ENCODE measurements at regions not wholly inside any gene's neighbourhood (a gene's known extent, or its start where the extent isn't known, plus 50 kb on each side); places are given as distances from the start of the nearest gene placed in this dataset.

DNA sequence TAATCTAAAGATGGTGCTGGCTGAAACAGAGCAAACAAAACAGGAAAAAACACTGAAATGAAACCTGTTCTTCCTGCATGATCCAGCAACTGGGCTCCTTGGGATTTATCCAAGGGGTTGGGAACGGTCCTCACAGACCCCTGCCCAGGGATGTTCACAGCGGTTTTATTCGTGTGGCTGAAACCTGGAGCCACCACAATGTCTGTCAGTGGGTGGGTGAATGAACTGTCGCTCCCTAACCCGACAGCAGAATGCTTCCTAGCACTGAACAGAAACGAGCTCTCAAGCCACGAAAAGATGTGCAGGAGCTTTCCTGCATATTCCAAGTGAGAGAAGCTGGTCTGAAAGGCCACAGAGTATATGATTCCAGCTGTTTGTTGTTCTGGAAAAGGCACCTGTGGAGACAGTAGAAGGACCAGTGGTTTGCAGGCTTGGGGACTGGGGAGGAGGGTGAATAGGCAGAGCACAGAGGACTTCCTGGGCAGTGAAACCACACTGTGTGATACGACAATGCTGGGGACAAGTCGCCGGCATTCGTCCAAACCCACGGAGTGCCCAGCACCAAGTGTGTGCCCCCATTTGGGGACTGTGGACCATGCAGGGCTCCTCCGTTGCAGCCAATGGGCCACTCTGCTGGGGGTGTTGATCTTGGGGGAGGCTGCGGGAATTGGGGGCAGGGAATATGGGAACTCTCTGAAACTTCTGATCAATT is 73.9 kb downstream of the TEX29 start:
- TF ChIP-seq, protein P1, sequence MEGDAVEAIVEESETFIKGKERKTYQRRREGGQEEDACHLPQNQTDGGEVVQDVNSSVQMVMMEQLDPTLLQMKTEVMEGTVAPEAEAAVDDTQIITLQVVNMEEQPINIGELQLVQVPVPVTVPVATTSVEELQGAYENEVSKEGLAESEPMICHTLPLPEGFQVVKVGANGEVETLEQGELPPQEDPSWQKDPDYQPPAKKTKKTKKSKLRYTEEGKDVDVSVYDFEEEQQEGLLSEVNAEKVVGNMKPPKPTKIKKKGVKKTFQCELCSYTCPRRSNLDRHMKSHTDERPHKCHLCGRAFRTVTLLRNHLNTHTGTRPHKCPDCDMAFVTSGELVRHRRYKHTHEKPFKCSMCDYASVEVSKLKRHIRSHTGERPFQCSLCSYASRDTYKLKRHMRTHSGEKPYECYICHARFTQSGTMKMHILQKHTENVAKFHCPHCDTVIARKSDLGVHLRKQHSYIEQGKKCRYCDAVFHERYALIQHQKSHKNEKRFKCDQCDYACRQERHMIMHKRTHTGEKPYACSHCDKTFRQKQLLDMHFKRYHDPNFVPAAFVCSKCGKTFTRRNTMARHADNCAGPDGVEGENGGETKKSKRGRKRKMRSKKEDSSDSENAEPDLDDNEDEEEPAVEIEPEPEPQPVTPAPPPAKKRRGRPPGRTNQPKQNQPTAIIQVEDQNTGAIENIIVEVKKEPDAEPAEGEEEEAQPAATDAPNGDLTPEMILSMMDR (IDR thresholded peaks at IDR 0.05 in 8 of 11, conservative IDR thresholded peaks at IDR 0.05 in 3 of 11), result no peak
- TF ChIP-seq POLR2AphosphoS5 (IDR thresholded peaks at IDR 0.05) (no peak), POLR2A (IDR thresholded peaks at IDR 0.05) (no peak)
- Histone ChIP-seq H3K27me3 (replicated peaks in 1 of 7) (peaks cover 0 to 4% (median 0%) of the 10 kb centered on the region in 7 donors), H3K4me1 (no peaks in the 10 kb centered on the region), H3K9me3 (no peaks in the 10 kb centered on the region), H3K36me3 (no peaks in the 10 kb centered on the region), H3K4me3 (no peak overlapping the region), H3K27ac (no peak overlapping the region)
- WGBS, 5 donors, result 83 to 87% (median 83%) methylated on average over 14 of the region's 14 CpGs
- peak; percentile 61 for DNase-seq
- intact Hi-C loops (cut with DNase I; ENCODE audit: low total_unique reads), result no loop called here

DNA sequence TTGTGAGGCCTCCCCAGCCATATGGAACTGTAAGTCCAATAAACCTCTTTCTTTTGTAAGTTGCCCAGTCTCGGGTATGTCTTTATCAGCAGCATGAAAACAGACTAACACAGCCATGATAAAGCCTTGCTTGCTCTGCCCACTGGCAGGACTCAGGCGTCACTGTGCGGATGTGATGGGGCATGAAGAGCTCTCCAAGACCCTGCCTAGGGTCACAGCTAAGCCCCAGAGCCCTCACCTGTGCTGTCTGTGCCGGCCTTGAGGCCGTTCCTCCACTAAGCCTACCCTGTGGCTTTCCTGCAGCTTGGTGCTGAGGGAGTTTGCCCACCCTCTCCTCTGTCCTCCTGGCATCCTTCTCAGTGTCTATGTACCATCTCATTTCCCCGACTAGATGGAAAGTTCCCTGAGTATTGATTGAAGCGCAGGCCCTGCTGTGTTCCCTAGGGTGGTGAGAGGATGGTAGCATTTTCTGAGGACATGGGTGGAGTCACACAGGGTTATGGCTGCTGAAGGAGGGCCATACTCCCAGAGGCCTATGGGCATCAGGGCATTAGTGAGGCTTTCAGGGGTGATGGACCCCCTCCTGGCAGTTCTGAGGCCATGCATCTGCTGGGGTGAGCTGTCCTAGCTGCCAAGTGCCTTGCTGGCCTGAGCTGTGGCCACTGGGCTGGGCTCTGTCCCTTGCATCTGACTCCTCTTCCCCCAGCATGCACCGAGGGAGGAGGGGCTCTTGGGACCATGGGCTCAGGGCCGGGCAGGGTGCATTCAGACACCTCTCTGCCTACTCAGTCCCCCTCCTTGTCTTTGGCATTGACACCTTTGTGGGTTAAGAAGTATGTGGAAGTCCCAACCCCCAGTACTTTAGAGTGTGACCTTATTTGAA is 75.3 kb downstream of the TEX29 start:
- intact Hi-C loops (cut with DNase I; ENCODE audit: low total_unique reads), result no loop called here
- peak; percentile 43 for DNase-seq
- no peak overlapping the region for H3K27ac ChIP-seq
- H3K4me3 ChIP-seq, result no peak overlapping the region
- TF ChIP-seq POLR2A (IDR thresholded peaks at IDR 0.05) (no peak), POLR2AphosphoS5 (IDR thresholded peaks at IDR 0.05) (no peak)
- TF ChIP-seq, protein P1 (IDR thresholded peaks at IDR 0.05 in 8 of 11, conservative IDR thresholded peaks at IDR 0.05 in 3 of 11), result no peak
- no peaks in the 10 kb centered on the region for H3K9me3 ChIP-seq
- H3K36me3 ChIP-seq, result no peaks in the 10 kb centered on the region
- H3K4me1 ChIP-seq, result no peaks in the 10 kb centered on the region
- H3K27me3 ChIP-seq (replicated peaks in 1 of 7), result no peaks in the 10 kb centered on the region
- WGBS, 5 donors, result 90 to 94% (median 92%) methylated on average over 8 to 9 of the region's 9 CpGs

DNA sequence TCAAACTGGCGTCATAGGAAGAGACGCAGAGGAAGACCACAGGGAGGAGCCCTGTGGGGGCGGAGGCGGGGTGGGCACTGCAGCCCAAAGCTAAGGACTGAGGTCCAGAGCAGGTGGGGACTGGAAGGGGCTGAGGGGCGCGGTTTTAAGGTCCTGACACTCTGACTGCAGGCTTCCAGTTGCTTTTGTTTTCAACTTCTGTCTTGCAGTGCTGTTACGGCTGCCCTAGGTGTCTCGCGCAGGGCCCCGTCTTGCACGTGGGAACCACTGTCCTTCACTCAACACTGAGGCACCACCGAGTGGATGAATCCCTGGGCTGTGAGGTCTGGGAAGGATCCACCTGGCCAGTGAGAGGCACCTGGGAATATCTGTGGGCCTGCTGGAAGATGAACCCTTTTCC is 76.0 kb downstream of the TEX29 start:
- peak; percentile 34 for DNase-seq
- no peaks in the 10 kb centered on the region for H3K9me3 ChIP-seq
- no peaks in the 10 kb centered on the region for H3K4me1 ChIP-seq

More for the DNA sequence above, 76.0 kb downstream of the TEX29 start:
- Histone ChIP-seq H3K27me3 (replicated peaks in 1 of 7) (peaks cover 0 to 2% (median 0%) of the 10 kb centered on the region in 7 donors), H3K36me3 (no peaks in the 10 kb centered on the region), H3K27ac (no peak overlapping the region), H3K4me3 (no peak overlapping the region)
- TF ChIP-seq POLR2A (IDR thresholded peaks at IDR 0.05) (no peak), POLR2AphosphoS5 (IDR thresholded peaks at IDR 0.05) (no peak)
- TF ChIP-seq, protein P1 (IDR thresholded peaks at IDR 0.05 in 8 of 11, conservative IDR thresholded peaks at IDR 0.05 in 3 of 11), result no peak
- intact Hi-C loops (cut with DNase I; ENCODE audit: low total_unique reads), result no loop called here
- 80 to 90% (median 86%) methylated on average over 12 of the region's 12 CpGs for WGBS, 5 donors

Measured in spleen (tissue), 11 donors.